ENCODE measurements at regions not wholly inside any gene's neighbourhood (a gene's known extent, or its start where the extent isn't known, plus 50 kb on each side); places are given as distances from the start of the nearest gene placed in this dataset.

GRCh38 chr1:80801695-80802094 is 999.0 kb upstream of the ADGRL2 start:
- no peak for DNase-seq (ENCODE audit: low read depth, low spot score)

- peak; percentile 20 for DNase-seq (ENCODE audit: low read depth, low spot score)
These were observed 1001.3 kb upstream of the ADGRL2 start for GRCh38 chr1:80799457-80799856.

GRCh38 chr1:80779275-80779674 is 1021.5 kb upstream of the ADGRL2 start:
- peak; percentile 29 for DNase-seq (ENCODE audit: low read depth, low spot score)

- DNase-seq (ENCODE audit: low read depth, low spot score), result no peak
These were observed 1022.5 kb upstream of the ADGRL2 start for GRCh38 chr1:80778094-80778840.

- DNase-seq (ENCODE audit: low read depth, low spot score), result no peak
These were observed 1024.5 kb upstream of the ADGRL2 start for GRCh38 chr1:80776266-80776665.

- no peak for DNase-seq (ENCODE audit: low read depth, low spot score)
These were observed 1031.5 kb upstream of the ADGRL2 start for GRCh38 chr1:80769208-80769750.

- DNase-seq (ENCODE audit: low read depth, low spot score), result no peak
These were observed 1033.0 kb upstream of the ADGRL2 start for GRCh38 chr1:80767711-80768110.

GRCh38 chr1:80759354-80759753 is 1041.4 kb upstream of the ADGRL2 start:
- no peak for DNase-seq (ENCODE audit: low read depth, low spot score)

GRCh38 chr1:80755944-80756343 is 1044.8 kb upstream of the ADGRL2 start:
- DNase-seq (ENCODE audit: low read depth, low spot score), result no peak

GRCh38 chr1:80751204-80751603 is 1049.5 kb upstream of the ADGRL2 start:
- DNase-seq (ENCODE audit: low read depth, low spot score), result no peak

- no peak for DNase-seq (ENCODE audit: low read depth, low spot score)
These were observed 1069.4 kb upstream of the ADGRL2 start for GRCh38 chr1:80731241-80731894.

- DNase-seq (ENCODE audit: low read depth, low spot score), result no peak
These were observed 1078.1 kb upstream of the ADGRL2 start for GRCh38 chr1:80722611-80723010.

GRCh38 chr1:80706526-80706925 is 1094.2 kb upstream of the ADGRL2 start:
- no peak for DNase-seq (ENCODE audit: low read depth, low spot score)

- DNase-seq (ENCODE audit: low read depth, low spot score), result no peak
These were observed 1122.3 kb upstream of the ADGRL2 start for GRCh38 chr1:80678438-80678837.

- peak; percentile 1 for DNase-seq (ENCODE audit: low read depth, low spot score)
These were observed 1125.3 kb upstream of the ADGRL2 start for GRCh38 chr1:80675454-80675853.

- DNase-seq (ENCODE audit: low read depth, low spot score), result peak; percentile 30
These were observed 1126.7 kb upstream of the ADGRL2 start for GRCh38 chr1:80673935-80674597.

GRCh38 chr1:80668372-80668771 is 1132.4 kb upstream of the ADGRL2 start:
- DNase-seq (ENCODE audit: low read depth, low spot score), result no peak

- DNase-seq (ENCODE audit: low read depth, low spot score), result no peak
These were observed 1134.7 kb upstream of the ADGRL2 start for GRCh38 chr1:80666073-80666472.

GRCh38 chr1:80659161-80659560 is 1141.6 kb upstream of the ADGRL2 start:
- no peak for DNase-seq (ENCODE audit: low read depth, low spot score)

GRCh38 chr1:80657707-80658106 is 1143.0 kb upstream of the ADGRL2 start:
- DNase-seq (ENCODE audit: low read depth, low spot score), result peak; percentile 3

GRCh38 chr1:80657044-80657643 is 1143.6 kb upstream of the ADGRL2 start:
- no peak for DNase-seq (ENCODE audit: low read depth, low spot score)

GRCh38 chr1:80656641-80657040 is 1144.1 kb upstream of the ADGRL2 start:
- no peak for DNase-seq (ENCODE audit: low read depth, low spot score)

Data from ELF-1 (cell line).